Lower leg skin (tissue), 3 donors: ENCODE measurements at regions not wholly inside any gene's neighbourhood (a gene's known extent, or its start where the extent isn't known, plus 50 kb on each side); places are given as distances from the start of the nearest gene placed in this dataset.

Experiments
- POLR2A ChIP-seq, 2 donors: fragments of 450-650 bp; IDR thresholded peaks; one replicate each; pipeline ENCODE4 v1.6.1; 2016 to 2017; ENCODE audit warnings: antibody characterized with exemption in 2 of 2, mild to moderate bottlenecking in 1 of 2, moderate library complexity in 1 of 2
- TF ChIP-seq, protein P1 (sequence below), 3 donors: fragments of 450-650 bp; IDR thresholded peaks; one replicate each; pipeline ENCODE4 v1.5.1; 2016; ENCODE audit warnings: antibody characterized with exemption in 3 of 3, mild to moderate bottlenecking in 3 of 3, moderate library complexity in 2 of 3

GRCh38 chr15:31257286-31257685, 69.3 kb upstream of the KLF13 start:
- no peak for TF ChIP-seq POLR2A (IDR thresholded peaks at IDR 0.05)
- TF ChIP-seq, protein P1, sequence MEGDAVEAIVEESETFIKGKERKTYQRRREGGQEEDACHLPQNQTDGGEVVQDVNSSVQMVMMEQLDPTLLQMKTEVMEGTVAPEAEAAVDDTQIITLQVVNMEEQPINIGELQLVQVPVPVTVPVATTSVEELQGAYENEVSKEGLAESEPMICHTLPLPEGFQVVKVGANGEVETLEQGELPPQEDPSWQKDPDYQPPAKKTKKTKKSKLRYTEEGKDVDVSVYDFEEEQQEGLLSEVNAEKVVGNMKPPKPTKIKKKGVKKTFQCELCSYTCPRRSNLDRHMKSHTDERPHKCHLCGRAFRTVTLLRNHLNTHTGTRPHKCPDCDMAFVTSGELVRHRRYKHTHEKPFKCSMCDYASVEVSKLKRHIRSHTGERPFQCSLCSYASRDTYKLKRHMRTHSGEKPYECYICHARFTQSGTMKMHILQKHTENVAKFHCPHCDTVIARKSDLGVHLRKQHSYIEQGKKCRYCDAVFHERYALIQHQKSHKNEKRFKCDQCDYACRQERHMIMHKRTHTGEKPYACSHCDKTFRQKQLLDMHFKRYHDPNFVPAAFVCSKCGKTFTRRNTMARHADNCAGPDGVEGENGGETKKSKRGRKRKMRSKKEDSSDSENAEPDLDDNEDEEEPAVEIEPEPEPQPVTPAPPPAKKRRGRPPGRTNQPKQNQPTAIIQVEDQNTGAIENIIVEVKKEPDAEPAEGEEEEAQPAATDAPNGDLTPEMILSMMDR (IDR thresholded peaks at IDR 0.05), result no peak
